HL-60 (cell line): ENCODE measurements at regions not wholly inside any gene's neighbourhood (a gene's known extent, or its start where the extent isn't known, plus 50 kb on each side); places are given as distances from the start of the nearest gene placed in this dataset.
"Not testable (repeated sequence)": the region's sequence is repeated elsewhere in the genome, so short reads cannot be mapped to it uniquely, and the experiment has no call there.

ENCODE experiments used
- POLR2AphosphoS5 ChIP-seq: IDR thresholded peaks from 2 replicates; pipeline ENCODE4 v1.6.1; 2012; ENCODE audit warnings: low read depth
- SPI1 ChIP-seq: IDR thresholded peaks from 2 replicates; pipeline ENCODE4 v1.6.1; 2012; ENCODE audit warnings: low read depth, mild to moderate bottlenecking, borderline replicate concordance
- TF ChIP-seq, protein P1 (sequence below): IDR thresholded peaks from one replicate; pipeline ENCODE4 v1.5.1; 2011; ENCODE audit warnings: low read length, control low read depth, inconsistent platforms; ENCODE audit not compliant: insufficient read depth

- TF ChIP-seq, protein P1, sequence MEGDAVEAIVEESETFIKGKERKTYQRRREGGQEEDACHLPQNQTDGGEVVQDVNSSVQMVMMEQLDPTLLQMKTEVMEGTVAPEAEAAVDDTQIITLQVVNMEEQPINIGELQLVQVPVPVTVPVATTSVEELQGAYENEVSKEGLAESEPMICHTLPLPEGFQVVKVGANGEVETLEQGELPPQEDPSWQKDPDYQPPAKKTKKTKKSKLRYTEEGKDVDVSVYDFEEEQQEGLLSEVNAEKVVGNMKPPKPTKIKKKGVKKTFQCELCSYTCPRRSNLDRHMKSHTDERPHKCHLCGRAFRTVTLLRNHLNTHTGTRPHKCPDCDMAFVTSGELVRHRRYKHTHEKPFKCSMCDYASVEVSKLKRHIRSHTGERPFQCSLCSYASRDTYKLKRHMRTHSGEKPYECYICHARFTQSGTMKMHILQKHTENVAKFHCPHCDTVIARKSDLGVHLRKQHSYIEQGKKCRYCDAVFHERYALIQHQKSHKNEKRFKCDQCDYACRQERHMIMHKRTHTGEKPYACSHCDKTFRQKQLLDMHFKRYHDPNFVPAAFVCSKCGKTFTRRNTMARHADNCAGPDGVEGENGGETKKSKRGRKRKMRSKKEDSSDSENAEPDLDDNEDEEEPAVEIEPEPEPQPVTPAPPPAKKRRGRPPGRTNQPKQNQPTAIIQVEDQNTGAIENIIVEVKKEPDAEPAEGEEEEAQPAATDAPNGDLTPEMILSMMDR = not testable (repeated sequence)
- not testable (repeated sequence) for TF ChIP-seq SPI1, POLR2AphosphoS5
These were observed 661.2 kb upstream of the HS3ST1 start for GRCh38 chr4:12089920-12090319.
